ENCODE measurements at regions not wholly inside any gene's neighbourhood (a gene's known extent, or its start where the extent isn't known, plus 50 kb on each side); places are given as distances from the start of the nearest gene placed in this dataset.

DNA sequence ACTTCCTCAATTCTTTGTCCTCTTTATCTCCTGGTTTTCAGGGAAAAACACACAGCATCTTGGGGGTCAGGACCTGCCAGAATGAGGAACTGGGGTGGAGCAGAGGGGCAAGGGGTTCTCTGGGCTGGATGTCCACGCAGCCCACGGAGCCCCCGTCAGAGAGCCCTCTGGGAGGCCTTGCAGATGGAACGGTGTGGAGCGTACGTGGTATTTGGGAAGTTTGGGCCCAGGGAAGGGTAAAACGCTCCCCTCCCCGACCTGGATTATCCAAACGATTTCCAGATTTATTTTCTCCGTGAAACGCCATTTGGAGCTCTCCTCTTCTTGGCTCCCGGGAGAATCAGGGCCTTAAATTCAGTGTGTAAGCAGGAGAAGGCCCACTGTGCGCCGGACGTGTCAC lies 51.7 kb upstream of the ZNF536 start:
- ATAC-seq (no peak), DNase-seq (ENCODE audit: missing footprints) (no peak)
- intact Hi-C loops (cut with DNase I) = no loop called here

- intact Hi-C loops (cut with DNase I) = no loop called here
- ATAC-seq (no peak), DNase-seq (ENCODE audit: missing footprints) (no peak)
Measured at GRCh38 chr19:30320916-30321315, 51.3 kb upstream of the ZNF536 start.

All from Right ventricle myocardium inferior (tissue), 1 donor.